Germinal center (tissue), 1 donor: ENCODE measurements at regions not wholly inside any gene's neighbourhood (a gene's known extent, or its start where the extent isn't known, plus 50 kb on each side); places are given as distances from the start of the nearest gene placed in this dataset.
"Not testable (repeated sequence)": the region's sequence is repeated elsewhere in the genome, so short reads cannot be mapped to it uniquely, and the experiment has no call there.

Source experiments
- DNase-seq: peaks from one replicate; pipeline ENCODE4 v3.0.0; 2012; ENCODE audit warnings: mixed read lengths, low spot score

GRCh38 chr10:4262870-4263600 is 478.0 kb upstream of the KLF6 start:
- no peak for DNase-seq

GRCh38 chr10:4262449-4262848 is 477.4 kb upstream of the KLF6 start:
- no peak for DNase-seq

DNA sequence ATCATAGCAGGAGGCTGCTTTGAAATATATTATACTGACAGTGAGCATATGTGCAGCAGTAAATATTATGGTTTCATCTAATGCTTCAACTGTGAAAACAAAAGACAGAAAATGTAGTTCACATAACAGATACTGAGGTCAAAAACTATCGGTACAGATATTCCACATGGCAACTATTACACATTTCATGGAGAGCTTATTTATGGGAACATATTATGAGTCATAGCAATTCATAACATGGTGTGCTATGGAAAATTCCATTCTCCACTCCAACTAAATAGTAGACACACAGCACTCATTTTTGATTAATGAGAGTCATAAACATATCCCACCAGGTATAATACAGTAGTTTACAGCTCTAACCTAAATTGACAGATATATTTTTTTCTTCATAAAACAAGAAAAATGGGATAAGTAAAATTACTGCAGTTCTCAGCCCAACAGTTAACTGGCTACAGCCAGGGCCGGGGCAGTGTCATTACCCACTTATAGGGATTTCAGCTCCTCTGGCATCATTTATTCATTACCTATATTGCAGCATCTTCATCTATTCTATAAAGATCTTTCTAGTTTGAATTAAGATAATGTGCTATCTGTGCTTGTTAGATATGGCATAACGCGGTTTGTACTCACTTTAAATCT is 475.6 kb upstream of the KLF6 start:
- no peak for DNase-seq

- no peak for DNase-seq
Observed at GRCh38 chr10:4257939-4258465, 473.0 kb upstream of the KLF6 start.

- no peak for DNase-seq
Observed at GRCh38 chr10:4256971-4257370, 472.0 kb upstream of the KLF6 start.

GRCh38 chr10:4255751-4256150 is 470.7 kb upstream of the KLF6 start:
- DNase-seq, result no peak

DNA sequence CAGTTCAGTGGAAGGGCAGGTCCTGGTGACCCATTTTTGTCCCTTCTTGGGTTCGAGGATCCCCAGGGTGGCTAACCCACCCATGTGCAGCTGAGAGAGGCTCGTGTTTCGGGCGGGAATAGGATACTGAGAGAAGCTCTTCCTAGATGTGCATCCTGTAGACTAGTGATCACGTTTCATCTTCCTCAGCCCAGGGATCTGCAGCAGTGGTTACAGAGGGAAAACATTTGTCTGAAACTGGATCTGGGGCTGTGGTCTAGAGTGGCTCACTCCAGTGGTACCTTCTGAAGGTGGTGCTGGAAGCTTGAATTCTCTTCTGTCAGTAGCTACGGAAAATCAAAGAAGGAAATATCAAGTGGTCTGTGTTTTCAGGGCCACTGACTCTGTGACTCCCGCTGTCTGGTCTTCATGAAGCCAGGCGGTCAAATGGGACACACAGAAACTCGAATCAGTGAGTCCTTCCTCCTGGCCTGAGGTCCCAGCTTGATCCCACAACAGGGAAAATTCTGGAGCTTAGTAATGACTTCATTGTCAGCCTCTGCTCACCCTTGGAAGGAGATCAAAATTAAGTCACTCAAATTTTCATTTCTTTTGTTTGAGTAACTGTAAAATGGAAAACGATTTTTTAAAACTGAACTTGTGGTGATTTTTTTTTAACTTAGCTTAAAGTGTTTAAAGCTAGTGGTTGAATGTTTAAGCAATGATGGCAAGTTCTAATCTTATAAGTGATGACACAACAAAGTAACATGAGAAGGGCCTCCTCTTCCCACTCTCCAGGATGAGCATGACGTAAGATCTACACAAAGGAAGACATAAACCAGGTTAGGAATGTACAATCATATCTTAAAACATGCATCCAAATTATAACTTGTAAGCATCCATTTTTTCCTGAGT is 469.3 kb upstream of the KLF6 start:
- no peak for DNase-seq

GRCh38 chr10:4252701-4253100 is 467.7 kb upstream of the KLF6 start:
- no peak for DNase-seq

DNA sequence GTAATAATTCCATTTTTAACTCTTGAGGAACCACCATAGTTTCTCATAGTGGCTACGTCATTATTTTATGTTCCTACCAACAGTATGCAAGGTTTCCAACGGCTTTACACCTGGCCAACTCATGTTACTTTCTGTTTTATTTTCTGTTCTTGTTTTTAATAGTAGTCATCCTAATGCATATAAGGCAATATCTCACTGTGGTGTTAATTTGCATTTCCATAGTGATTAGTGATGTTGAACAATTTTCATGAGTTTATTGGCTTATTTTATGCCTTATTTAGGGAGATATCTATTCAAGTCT is 465.5 kb upstream of the KLF6 start:
- no peak for DNase-seq

DNA sequence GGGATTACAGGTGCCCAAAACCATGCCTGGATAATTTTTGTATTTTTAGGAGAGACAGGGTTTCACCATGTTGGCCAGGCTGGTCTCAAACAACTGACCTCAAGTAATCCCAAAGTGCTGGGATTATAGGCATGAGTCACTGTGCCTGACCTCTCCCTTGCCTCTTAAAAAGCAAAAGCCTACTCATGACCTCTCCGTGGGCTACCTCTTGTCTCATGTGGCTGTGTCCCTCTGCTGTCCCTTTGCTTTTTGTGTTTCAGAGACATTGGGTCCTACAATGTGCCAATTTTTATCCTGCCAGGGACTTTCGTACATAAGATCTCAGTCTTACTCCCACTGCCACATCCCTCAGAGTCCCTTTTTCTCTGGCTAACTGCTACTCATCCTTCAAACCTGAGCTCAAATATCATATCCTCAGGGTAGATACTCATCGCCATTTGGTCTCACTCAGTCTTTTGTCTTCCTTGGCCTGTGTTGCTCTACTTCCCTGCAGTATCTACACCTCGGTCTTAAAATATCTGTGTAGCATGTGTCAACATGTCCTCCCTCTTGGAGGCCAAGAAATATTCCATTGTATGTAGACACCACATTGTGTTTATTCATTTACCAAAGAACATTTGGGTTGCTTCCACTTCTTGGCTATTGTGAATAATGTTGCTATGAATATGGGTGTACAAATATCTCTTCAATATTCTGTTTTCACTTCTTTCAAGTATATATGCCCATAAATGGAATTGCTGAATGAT is 465.0 kb upstream of the KLF6 start:
- no peak for DNase-seq

- no peak for DNase-seq
Observed at GRCh38 chr10:4247379-4247778, 462.4 kb upstream of the KLF6 start.

DNA sequence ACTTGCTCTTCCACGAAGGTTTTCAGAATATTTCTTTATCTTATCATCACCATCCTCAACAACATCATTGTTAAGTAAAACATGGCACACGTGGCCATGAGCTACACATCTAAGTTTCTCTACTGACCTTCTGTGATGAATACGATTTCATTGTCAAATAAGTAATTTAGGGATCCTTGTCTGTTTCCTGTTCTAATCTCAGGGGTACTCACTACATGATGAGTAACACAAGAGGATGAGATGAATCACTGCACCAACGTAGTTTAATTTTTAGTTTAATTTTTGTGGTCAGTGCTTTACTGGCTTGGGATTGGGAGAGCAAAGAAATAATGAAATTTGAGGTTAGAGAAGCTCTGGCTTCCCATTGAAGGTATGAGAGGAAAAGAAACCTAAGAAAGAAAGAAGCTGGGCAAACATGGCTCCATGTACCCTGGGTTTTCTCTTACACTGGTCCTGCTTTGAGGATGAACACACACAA is 461.9 kb upstream of the KLF6 start:
- DNase-seq, result no peak

- DNase-seq, result no peak
Observed at GRCh38 chr10:4243651-4244050, 458.6 kb upstream of the KLF6 start.

DNA sequence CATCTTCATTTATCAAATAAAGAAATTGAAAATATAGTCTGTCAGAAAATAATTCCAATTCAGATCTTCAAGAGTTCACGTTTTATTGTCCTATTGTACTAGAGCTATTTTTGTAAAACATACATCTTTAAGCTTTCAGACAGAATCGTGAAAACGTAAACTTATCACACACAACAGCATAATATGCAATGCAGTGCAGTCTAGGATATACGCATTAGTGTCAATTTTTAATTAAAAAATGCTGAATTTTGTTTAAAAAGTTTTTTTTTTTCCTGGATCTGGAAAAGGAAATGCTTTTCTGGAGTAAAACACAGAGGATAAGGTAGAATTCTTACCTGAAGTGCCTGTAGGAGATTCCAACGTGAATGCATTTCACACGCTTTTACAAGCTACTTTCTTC is 458.2 kb upstream of the KLF6 start:
- DNase-seq, result no peak

- no peak for DNase-seq
Observed at GRCh38 chr10:4242561-4243035, 457.6 kb upstream of the KLF6 start.

- no peak for DNase-seq
Observed at GRCh38 chr10:4241724-4242345, 456.8 kb upstream of the KLF6 start.

GRCh38 chr10:4240608-4241197 is 455.7 kb upstream of the KLF6 start:
- DNase-seq, result no peak

- no peak for DNase-seq
Observed at GRCh38 chr10:4239186-4239585, 454.2 kb upstream of the KLF6 start.

DNA sequence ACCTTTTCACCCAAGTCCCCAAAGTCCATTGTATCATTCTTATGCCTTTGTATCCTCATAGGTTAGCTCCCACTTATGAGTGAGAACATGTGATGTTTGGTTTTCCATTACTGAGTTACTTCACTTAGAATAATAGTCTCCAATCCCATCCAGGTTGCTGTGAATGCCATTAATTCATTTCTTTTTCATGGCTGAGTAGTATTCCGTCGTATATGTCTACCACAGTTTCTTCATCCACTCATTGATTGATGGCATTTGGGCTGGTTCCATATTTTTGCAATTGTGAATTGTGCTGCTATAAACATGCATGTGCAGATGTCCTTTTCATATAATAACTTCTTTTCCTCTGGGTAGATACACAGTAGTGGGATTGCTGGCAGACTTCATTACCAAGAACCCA is 451.9 kb upstream of the KLF6 start:
- not testable (repeated sequence) for DNase-seq

DNA sequence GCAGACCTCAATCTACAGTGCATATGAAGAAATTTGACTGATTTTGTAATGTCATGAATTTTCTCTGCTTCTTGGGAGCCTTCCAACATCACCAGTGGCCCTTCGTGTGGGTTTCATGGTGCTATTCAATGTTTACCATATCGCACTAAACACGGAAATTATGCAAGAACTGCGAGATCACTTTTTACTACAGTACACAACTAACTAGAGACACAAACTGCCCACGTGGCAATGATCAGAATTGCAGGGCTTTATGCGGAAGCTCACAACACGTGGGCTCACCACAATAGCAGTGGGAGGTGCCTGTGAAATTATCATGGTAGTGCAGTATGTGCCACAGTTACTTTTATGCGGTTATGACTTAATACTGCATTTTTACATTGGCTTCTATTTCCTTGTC is 449.7 kb upstream of the KLF6 start:
- no peak for DNase-seq

- DNase-seq, result no peak
Observed at GRCh38 chr10:4231439-4231838, 446.4 kb upstream of the KLF6 start.
